ENCODE measurements at regions not wholly inside any gene's neighbourhood (a gene's known extent, or its start where the extent isn't known, plus 50 kb on each side); places are given as distances from the start of the nearest gene placed in this dataset.

GRCh38 chr2:14998546-14998945 is 366.0 kb downstream of the LRATD1 start:
- H4K20me1 ChIP-seq (ENCODE audit: insufficient read depth): no peaks in the 10 kb centered on the region
- no peak for TF ChIP-seq YY1 (IDR thresholded peaks at IDR 0.05; ENCODE audit: extremely low read depth, insufficient replicate concordance, low read depth, low read length)
- no peak for TF ChIP-seq CBX3 (IDR thresholded peaks at IDR 0.05; ENCODE audit: low read depth)
- no peak for TF ChIP-seq CEBPB (IDR thresholded peaks at IDR 0.05; ENCODE audit: low read depth)
- no peak for TF ChIP-seq JUND (IDR thresholded peaks at IDR 0.05)
- TF ChIP-seq SP1 (IDR thresholded peaks at IDR 0.05; ENCODE audit: low read depth): no peak
- TF ChIP-seq POLR2A (IDR thresholded peaks at IDR 0.05; ENCODE audit: borderline replicate concordance, extremely low read depth, insufficient read depth, insufficient read length): no peak
- no peak for TF ChIP-seq MAX (IDR thresholded peaks at IDR 0.05)
- H3K79me2 ChIP-seq (ENCODE audit: insufficient read depth, low read length): no peaks in the 10 kb centered on the region
- intact Hi-C loops (cut with micrococcal nuclease): no loop called here
- no peak overlapping the region for H3K27ac ChIP-seq (ENCODE audit: low read depth, low read length)
- 0 out of 2 replicates have a peak, but pooled peaks cover 5% of the 10 kb centered on the region for H3K27me3 ChIP-seq (ENCODE audit: insufficient read depth, low read length)
- no peak overlapping the region for H3K4me3 ChIP-seq (replicated peaks in 1 of 2; ENCODE audit: low read depth in 1 of 2, low read length in 2 of 2)
- H2AFZ ChIP-seq (ENCODE audit: low read depth, low read length, poor library complexity, severe bottlenecking): no peak overlapping the region
- no peak overlapping the region for H3K9ac ChIP-seq (ENCODE audit: low read length)
- no peaks in the 10 kb centered on the region for H3K36me3 ChIP-seq (ENCODE audit: control insufficient read depth in 1 of 2, insufficient read depth in 2 of 2, low read length in 2 of 2)
- BruUV-seq (replicated peaks): no TSS peak
- ChIA-PET RAD21 (ENCODE audit: low non-redundant PET in 1 of 2, low total read pairs in 2 of 2, uncharacterized antibody in 2 of 2, unreplicated experiment in 2 of 2) (no interaction called here), CTCF (no interaction called here), POLR2A (no interaction called here)
- no peaks in the 10 kb centered on the region for H3K9me2 ChIP-seq (ENCODE audit: insufficient read depth)
- ATAC-seq: no peak
- H3K4me2 ChIP-seq (ENCODE audit: low read length): no peak overlapping the region
- no peaks in the 10 kb centered on the region for H3K4me1 ChIP-seq (ENCODE audit: control insufficient read depth in 1 of 2, insufficient read depth in 2 of 2, low read length in 2 of 2)
- H3K9me3 ChIP-seq (ENCODE audit: control insufficient read depth in 1 of 2, insufficient read depth in 1 of 2, low read depth in 1 of 2, low read length in 2 of 2): no peaks in the 10 kb centered on the region
- no peak for DNase-seq (ENCODE audit: low read depth, low spot score)

GRCh38 chr2:14999114-14999661 is 366.7 kb downstream of the LRATD1 start:
- no peaks in the 10 kb centered on the region for H4K20me1 ChIP-seq (ENCODE audit: insufficient read depth)
- no peaks in the 10 kb centered on the region for H3K9me2 ChIP-seq (ENCODE audit: insufficient read depth)
- no peaks in the 10 kb centered on the region for H3K9me3 ChIP-seq (ENCODE audit: control insufficient read depth in 1 of 2, insufficient read depth in 1 of 2, low read depth in 1 of 2, low read length in 2 of 2)
- H3K27ac ChIP-seq (ENCODE audit: low read depth, low read length): no peak overlapping the region
- ChIA-PET RAD21 (ENCODE audit: low non-redundant PET in 1 of 2, low total read pairs in 2 of 2, uncharacterized antibody in 2 of 2, unreplicated experiment in 2 of 2) (no interaction called here), CTCF (no interaction called here), POLR2A (no interaction called here)
- no peaks in the 10 kb centered on the region for H3K79me2 ChIP-seq (ENCODE audit: insufficient read depth, low read length)
- no TSS peak for BruUV-seq (replicated peaks)
- H3K9ac ChIP-seq (ENCODE audit: low read length): no peak overlapping the region
- H2AFZ ChIP-seq (ENCODE audit: low read depth, low read length, poor library complexity, severe bottlenecking): no peak overlapping the region
- no peaks in the 10 kb centered on the region for H3K4me1 ChIP-seq (ENCODE audit: control insufficient read depth in 1 of 2, insufficient read depth in 2 of 2, low read length in 2 of 2)
- no peaks in the 10 kb centered on the region for H3K36me3 ChIP-seq (ENCODE audit: control insufficient read depth in 1 of 2, insufficient read depth in 2 of 2, low read length in 2 of 2)
- 0 out of 2 replicates have a peak, but pooled peaks cover 12% of the 10 kb centered on the region for H3K27me3 ChIP-seq (ENCODE audit: insufficient read depth, low read length)
- intact Hi-C loops (cut with micrococcal nuclease): no loop called here
- ATAC-seq (no peak), DNase-seq (ENCODE audit: low read depth, low spot score) (no peak)
- no peak overlapping the region for H3K4me3 ChIP-seq (replicated peaks in 1 of 2; ENCODE audit: low read depth in 1 of 2, low read length in 2 of 2)
- H3K4me2 ChIP-seq (ENCODE audit: low read length): no peak overlapping the region
- TF ChIP-seq EGR1 (IDR thresholded peaks at IDR 0.05; ENCODE audit: low read depth) (no peak), REST (IDR thresholded peaks at IDR 0.05; ENCODE audit: low read depth) (no peak), ZNF274 (IDR thresholded peaks at IDR 0.05; ENCODE audit: low read depth, low read length) (no peak), TCF7L2 (IDR thresholded peaks at IDR 0.05; ENCODE audit: borderline replicate concordance, extremely low read depth, insufficient read depth, insufficient read length) (no peak), CBX3 (IDR thresholded peaks at IDR 0.05; ENCODE audit: low read depth) (no peak), SRF (IDR thresholded peaks at IDR 0.05; ENCODE audit: low read depth) (no peak), CEBPB (IDR thresholded peaks at IDR 0.05; ENCODE audit: low read depth) (no peak), ZFX (IDR thresholded peaks at IDR 0.05) (no peak), FOSL1 (IDR thresholded peaks at IDR 0.05; ENCODE audit: low read depth) (no peak), YY1 (IDR thresholded peaks at IDR 0.05; ENCODE audit: extremely low read depth, insufficient replicate concordance, low read depth, low read length) (no peak), POLR2AphosphoS5 (IDR thresholded peaks at IDR 0.05; ENCODE audit: low read depth, low read length) (no peak), ZBTB33 (IDR thresholded peaks at IDR 0.05; ENCODE audit: extremely low read depth, insufficient replicate concordance, low read length) (no peak), SIN3A (IDR thresholded peaks at IDR 0.05; ENCODE audit: low read depth) (no peak)
